ENCODE measurements at regions not wholly inside any gene's neighbourhood (a gene's known extent, or its start where the extent isn't known, plus 50 kb on each side); places are given as distances from the start of the nearest gene placed in this dataset.

DNA sequence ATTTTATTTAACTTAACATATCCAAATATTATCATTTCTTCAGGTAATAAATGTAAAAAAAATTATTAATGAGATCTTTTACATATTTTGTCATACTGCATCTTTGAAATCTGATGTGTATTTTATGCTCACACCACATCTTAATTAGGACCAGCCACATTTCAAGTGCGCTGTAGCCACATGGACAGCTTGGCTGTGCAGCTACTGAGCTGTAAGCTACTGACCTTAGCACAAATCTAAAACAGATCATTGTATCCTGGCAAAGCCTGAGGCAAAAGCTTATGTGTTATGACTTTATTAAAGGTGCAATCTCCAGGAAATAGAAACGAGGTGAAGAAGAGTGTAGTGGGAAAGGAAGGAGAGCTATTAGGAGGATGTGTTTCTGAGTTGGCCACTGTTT is 126.7 kb upstream of the UBE2E2 start:
- 48 to 61% methylated on average over 2 of the region's 2 CpGs for WGBS, 2 donors (ENCODE audit: low coverage in 1 of 2)

DNA sequence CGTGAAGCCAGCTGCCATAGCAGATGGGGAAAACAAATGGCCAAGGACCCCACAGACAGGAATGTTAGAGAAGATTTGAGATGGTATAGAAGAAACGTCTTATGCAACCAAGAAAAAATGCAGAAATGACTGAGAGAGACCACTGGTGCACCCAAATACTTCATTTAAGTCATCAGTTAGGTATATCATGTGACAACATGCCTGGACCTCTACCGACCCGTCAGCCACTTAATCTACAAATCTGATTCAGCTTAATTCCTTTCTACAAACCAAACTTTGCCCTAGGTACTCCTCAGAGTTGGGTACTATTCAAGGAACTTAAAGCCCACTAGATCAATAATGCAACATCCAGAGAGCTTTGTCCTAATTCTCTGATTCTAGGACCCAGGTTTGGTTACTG is 126.0 kb upstream of the UBE2E2 start:
- in situ Hi-C loops (cut with MboI; ENCODE audit: low pct_ligation_motif_present in 1 of 4, low pct_unique_long_range_greater_than_20kb in 1 of 4, low sequenced_read_pairs in 3 of 4) (no loop called here), intact Hi-C loops (cut with DNase I; ENCODE audit: low total_unique reads) (no loop called here)
- TF ChIP-seq, protein P1, sequence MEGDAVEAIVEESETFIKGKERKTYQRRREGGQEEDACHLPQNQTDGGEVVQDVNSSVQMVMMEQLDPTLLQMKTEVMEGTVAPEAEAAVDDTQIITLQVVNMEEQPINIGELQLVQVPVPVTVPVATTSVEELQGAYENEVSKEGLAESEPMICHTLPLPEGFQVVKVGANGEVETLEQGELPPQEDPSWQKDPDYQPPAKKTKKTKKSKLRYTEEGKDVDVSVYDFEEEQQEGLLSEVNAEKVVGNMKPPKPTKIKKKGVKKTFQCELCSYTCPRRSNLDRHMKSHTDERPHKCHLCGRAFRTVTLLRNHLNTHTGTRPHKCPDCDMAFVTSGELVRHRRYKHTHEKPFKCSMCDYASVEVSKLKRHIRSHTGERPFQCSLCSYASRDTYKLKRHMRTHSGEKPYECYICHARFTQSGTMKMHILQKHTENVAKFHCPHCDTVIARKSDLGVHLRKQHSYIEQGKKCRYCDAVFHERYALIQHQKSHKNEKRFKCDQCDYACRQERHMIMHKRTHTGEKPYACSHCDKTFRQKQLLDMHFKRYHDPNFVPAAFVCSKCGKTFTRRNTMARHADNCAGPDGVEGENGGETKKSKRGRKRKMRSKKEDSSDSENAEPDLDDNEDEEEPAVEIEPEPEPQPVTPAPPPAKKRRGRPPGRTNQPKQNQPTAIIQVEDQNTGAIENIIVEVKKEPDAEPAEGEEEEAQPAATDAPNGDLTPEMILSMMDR (IDR thresholded peaks at IDR 0.05): no peak
- TF ChIP-seq POLR2A (IDR thresholded peaks at IDR 0.05): no peak
- TF ChIP-seq EP300 (IDR thresholded peaks at IDR 0.05; ENCODE audit: low read depth): no peak
- no peak for TF ChIP-seq POLR2AphosphoS5 (IDR thresholded peaks at IDR 0.05)
- 86 to 100% methylated on average over 1 to 4 of the region's 4 CpGs for WGBS, 2 donors (ENCODE audit: low coverage in 1 of 2)
- H3K4me3 ChIP-seq: no peak overlapping the region
- H3K27ac ChIP-seq: no peak overlapping the region
- DNase-seq: no peak
- H3K4me1 ChIP-seq: peaks cover 0 to 10% (median 2%) of the 10 kb centered on the region in 4 donors
- H3K27me3 ChIP-seq: no peaks in the 10 kb centered on the region
- H3K36me3 ChIP-seq: no peaks in the 10 kb centered on the region
- no peaks in the 10 kb centered on the region for H3K9me3 ChIP-seq

More for the DNA sequence above, 126.7 kb upstream of the UBE2E2 start:
- no peaks in the 10 kb centered on the region for H3K27me3 ChIP-seq
- no peak overlapping the region for H3K4me3 ChIP-seq
- in situ Hi-C loops (cut with MboI; ENCODE audit: low pct_ligation_motif_present in 1 of 4, low pct_unique_long_range_greater_than_20kb in 1 of 4, low sequenced_read_pairs in 3 of 4) (no loop called here), intact Hi-C loops (cut with DNase I; ENCODE audit: low total_unique reads) (no loop called here)
- peaks cover 0 to 10% (median 2%) of the 10 kb centered on the region in 4 donors for H3K4me1 ChIP-seq
- TF ChIP-seq POLR2AphosphoS5 (IDR thresholded peaks at IDR 0.05) (no peak), EP300 (IDR thresholded peaks at IDR 0.05; ENCODE audit: low read depth) (no peak)
- H3K36me3 ChIP-seq: no peaks in the 10 kb centered on the region
- no peak overlapping the region for H3K27ac ChIP-seq
- DNase-seq: no peak
- H3K9me3 ChIP-seq: no peaks in the 10 kb centered on the region

DNA sequence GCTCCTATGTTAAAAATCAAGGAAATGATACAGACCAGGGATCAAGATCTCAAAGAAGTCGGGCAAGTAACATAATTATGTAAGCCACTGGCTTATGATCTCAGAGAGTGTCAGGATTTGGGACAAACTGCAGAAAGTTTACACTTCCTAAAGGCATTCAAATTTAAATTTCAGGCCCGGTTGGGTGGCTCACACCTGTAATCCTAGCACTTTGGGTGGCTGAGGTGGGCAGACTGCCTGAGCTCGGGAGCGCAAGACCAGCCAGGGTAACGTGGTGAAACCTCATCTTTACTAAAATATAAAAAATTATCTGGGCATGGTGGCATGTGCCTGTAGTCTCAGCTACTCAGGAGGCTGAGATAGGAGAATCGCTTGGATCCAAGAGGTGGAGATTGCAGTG is 124.4 kb upstream of the UBE2E2 start:
- in situ Hi-C loops (cut with MboI; ENCODE audit: low pct_ligation_motif_present in 1 of 4, low pct_unique_long_range_greater_than_20kb in 1 of 4, low sequenced_read_pairs in 3 of 4) (no loop called here), intact Hi-C loops (cut with DNase I; ENCODE audit: low total_unique reads) (no loop called here)
- Histone ChIP-seq H3K36me3 (no peaks in the 10 kb centered on the region), H3K27ac (no peak overlapping the region), H3K4me3 (no peak overlapping the region), H3K4me1 (peaks cover 0 to 10% (median 2%) of the 10 kb centered on the region in 4 donors), H3K9me3 (no peaks in the 10 kb centered on the region), H3K27me3 (no peaks in the 10 kb centered on the region)
- no peak for TF ChIP-seq EP300 (IDR thresholded peaks at IDR 0.05; ENCODE audit: low read depth)
- no peak for TF ChIP-seq POLR2A (IDR thresholded peaks at IDR 0.05)
- TF ChIP-seq POLR2AphosphoS5 (IDR thresholded peaks at IDR 0.05): no peak
- TF ChIP-seq, protein P1 (IDR thresholded peaks at IDR 0.05): no peak
- no peak for DNase-seq
- 76 to 77% methylated on average over 4 to 6 of the region's 6 CpGs for whole genome bisulfite sequencing, 2 donors (ENCODE audit: low coverage in 1 of 2)

DNA sequence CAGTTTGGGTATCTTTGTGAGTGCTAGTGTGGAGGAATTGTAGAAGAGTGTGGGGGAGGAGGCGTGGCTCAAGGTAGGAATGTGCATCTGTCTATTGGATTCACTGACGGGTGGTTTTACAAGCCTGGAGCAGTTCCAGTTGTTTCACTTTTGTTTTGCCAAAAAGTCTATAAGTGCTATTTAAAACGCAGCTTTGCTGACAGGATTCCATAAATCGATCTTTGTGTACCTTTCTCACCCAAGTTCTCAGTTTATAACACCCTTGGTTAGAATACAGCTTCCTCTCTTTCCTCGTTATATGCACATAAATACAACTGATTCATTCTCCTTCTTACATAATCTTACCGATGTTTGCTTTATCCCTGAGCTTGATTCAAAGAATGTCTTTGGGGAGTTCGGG is 123.2 kb upstream of the UBE2E2 start:
- Histone ChIP-seq H3K27me3 (no peaks in the 10 kb centered on the region), H3K27ac (no peak overlapping the region), H3K4me3 (peak overlapping the region in 1 of 4 donors; percentile 27), H3K4me1 (peaks cover 0 to 10% (median 2%) of the 10 kb centered on the region in 4 donors), H3K9me3 (no peaks in the 10 kb centered on the region), H3K36me3 (no peaks in the 10 kb centered on the region)
- DNase-seq: peak; percentile 52
- 15 to 18% methylated on average over 6 to 7 of the region's 7 CpGs for WGBS, 2 donors (ENCODE audit: low coverage in 1 of 2)
- in situ Hi-C loops (cut with MboI; ENCODE audit: low pct_ligation_motif_present in 1 of 4, low pct_unique_long_range_greater_than_20kb in 1 of 4, low sequenced_read_pairs in 3 of 4): no loop called here
- no peak for TF ChIP-seq EP300 (IDR thresholded peaks at IDR 0.05; ENCODE audit: low read depth)
- TF ChIP-seq, protein P1 (IDR thresholded peaks at IDR 0.05): no peak
- no peak for TF ChIP-seq POLR2AphosphoS5 (IDR thresholded peaks at IDR 0.05)
- TF ChIP-seq POLR2A (IDR thresholded peaks at IDR 0.05): no peak
- intact Hi-C loops (cut with DNase I; ENCODE audit: low total_unique reads): no loop called here

DNA sequence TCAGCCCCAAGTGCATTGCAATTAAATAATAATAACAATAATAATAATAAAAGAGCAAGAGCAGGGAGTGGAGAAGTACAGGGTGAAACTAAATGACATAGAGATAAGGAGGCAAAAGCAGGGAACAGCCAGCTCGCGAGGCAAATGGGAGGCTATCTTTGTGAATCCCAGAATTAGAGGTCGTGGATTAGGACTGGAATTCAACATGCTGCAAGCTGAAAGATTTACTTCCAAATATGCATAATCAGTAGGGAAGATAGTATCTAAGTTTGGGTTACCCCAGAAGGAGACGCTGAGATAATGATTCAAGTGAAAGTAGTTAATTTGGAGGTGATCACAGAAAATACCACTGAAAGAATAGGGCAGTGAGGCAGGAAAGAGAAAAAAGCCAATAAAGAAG is 119.4 kb upstream of the UBE2E2 start:
- Histone ChIP-seq H3K36me3 (no peaks in the 10 kb centered on the region), H3K9me3 (no peaks in the 10 kb centered on the region), H3K4me3 (no peak overlapping the region), H3K27ac (no peak overlapping the region), H3K27me3 (no peaks in the 10 kb centered on the region), H3K4me1 (peaks cover 0 to 10% (median 2%) of the 10 kb centered on the region in 4 donors)
- 81 to 93% methylated on average over 4 of the region's 4 CpGs for WGBS, 2 donors (ENCODE audit: low coverage in 1 of 2)
- TF ChIP-seq POLR2A (IDR thresholded peaks at IDR 0.05) (no peak), EP300 (IDR thresholded peaks at IDR 0.05; ENCODE audit: low read depth) (no peak), POLR2AphosphoS5 (IDR thresholded peaks at IDR 0.05) (no peak)
- TF ChIP-seq, protein P1 (IDR thresholded peaks at IDR 0.05): no peak
- no peak for DNase-seq
- intact Hi-C loops (cut with DNase I; ENCODE audit: low total_unique reads) (no loop called here), in situ Hi-C loops (cut with MboI; ENCODE audit: low pct_ligation_motif_present in 1 of 4, low pct_unique_long_range_greater_than_20kb in 1 of 4, low sequenced_read_pairs in 3 of 4) (no loop called here)
